Body of pancreas (tissue), 4 donors: ENCODE measurements at regions not wholly inside any gene's neighbourhood (a gene's known extent, or its start where the extent isn't known, plus 50 kb on each side); places are given as distances from the start of the nearest gene placed in this dataset.

Experiments
- POLR2A ChIP-seq, 3 donors: fragments of 450-650 bp; IDR thresholded peaks; one replicate each; pipeline ENCODE4 v1.6.1; 2016; ENCODE audit warnings: antibody characterized with exemption in 3 of 3, mild to moderate bottlenecking in 2 of 3
- TF ChIP-seq, protein P1 (sequence below), 7 experiments: fragments of 450-650 bp in 4 of 7; fragments of 200-600 bp in 3 of 7; sonication (generic) in 3 of 7; IDR thresholded peaks; one replicate each; pipeline ENCODE4 v1.5.1; 2016 to 2019; ENCODE audit warnings: antibody characterized with exemption in 7 of 7

DNA sequence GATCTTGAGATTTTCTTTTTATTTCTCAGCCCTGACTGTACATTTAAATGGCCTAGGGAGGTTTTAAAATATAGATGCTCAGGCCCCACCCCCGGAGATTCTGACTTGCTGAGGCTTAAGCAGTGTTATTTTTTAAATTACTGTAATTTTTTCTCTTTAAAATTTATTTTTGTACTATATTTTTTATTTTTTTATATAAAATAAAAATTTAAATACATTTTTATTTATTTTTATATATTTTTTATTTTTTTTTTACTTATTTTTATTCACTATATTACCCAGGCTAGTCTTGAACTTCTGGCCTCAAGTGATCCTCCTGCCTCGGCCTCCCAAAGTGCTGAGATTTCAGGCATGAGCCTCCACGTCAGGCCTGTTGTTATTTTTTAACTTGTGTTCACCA, 83.3 kb downstream of the KATNIP start:
- TF ChIP-seq, protein P1, sequence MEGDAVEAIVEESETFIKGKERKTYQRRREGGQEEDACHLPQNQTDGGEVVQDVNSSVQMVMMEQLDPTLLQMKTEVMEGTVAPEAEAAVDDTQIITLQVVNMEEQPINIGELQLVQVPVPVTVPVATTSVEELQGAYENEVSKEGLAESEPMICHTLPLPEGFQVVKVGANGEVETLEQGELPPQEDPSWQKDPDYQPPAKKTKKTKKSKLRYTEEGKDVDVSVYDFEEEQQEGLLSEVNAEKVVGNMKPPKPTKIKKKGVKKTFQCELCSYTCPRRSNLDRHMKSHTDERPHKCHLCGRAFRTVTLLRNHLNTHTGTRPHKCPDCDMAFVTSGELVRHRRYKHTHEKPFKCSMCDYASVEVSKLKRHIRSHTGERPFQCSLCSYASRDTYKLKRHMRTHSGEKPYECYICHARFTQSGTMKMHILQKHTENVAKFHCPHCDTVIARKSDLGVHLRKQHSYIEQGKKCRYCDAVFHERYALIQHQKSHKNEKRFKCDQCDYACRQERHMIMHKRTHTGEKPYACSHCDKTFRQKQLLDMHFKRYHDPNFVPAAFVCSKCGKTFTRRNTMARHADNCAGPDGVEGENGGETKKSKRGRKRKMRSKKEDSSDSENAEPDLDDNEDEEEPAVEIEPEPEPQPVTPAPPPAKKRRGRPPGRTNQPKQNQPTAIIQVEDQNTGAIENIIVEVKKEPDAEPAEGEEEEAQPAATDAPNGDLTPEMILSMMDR (IDR thresholded peaks at IDR 0.05), result no peak
- no peak for TF ChIP-seq POLR2A (IDR thresholded peaks at IDR 0.05)
